ENCODE measurements at regions not wholly inside any gene's neighbourhood (a gene's known extent, or its start where the extent isn't known, plus 50 kb on each side); places are given as distances from the start of the nearest gene placed in this dataset.

DNA sequence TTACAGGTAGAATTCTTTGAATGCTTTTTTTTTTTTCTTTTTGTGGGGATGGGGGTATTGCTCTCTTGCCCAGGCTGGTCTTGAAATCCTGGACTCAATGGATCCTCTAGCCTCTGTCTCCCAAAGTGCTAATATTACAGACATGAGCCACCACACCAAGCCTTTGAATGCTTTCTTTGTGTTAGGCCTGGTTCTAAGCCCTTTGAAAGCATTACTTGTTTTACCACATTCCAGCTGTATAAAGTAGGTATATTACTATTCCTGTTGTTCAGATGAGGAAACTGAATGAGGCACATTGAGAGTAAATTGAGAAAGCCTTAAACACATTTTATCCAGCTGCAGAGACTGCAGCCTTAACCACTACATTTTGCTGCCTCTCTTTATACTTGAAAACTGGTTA, 841.8 kb upstream of the ADGRL4 start:
- TF ChIP-seq POLR2AphosphoS5 (IDR thresholded peaks at IDR 0.05) (no peak), POLR2A (IDR thresholded peaks at IDR 0.05) (no peak)
- TF ChIP-seq, protein P1, sequence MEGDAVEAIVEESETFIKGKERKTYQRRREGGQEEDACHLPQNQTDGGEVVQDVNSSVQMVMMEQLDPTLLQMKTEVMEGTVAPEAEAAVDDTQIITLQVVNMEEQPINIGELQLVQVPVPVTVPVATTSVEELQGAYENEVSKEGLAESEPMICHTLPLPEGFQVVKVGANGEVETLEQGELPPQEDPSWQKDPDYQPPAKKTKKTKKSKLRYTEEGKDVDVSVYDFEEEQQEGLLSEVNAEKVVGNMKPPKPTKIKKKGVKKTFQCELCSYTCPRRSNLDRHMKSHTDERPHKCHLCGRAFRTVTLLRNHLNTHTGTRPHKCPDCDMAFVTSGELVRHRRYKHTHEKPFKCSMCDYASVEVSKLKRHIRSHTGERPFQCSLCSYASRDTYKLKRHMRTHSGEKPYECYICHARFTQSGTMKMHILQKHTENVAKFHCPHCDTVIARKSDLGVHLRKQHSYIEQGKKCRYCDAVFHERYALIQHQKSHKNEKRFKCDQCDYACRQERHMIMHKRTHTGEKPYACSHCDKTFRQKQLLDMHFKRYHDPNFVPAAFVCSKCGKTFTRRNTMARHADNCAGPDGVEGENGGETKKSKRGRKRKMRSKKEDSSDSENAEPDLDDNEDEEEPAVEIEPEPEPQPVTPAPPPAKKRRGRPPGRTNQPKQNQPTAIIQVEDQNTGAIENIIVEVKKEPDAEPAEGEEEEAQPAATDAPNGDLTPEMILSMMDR (IDR thresholded peaks at IDR 0.05 in 8 of 11, conservative IDR thresholded peaks at IDR 0.05 in 3 of 11) = no peak
